ENCODE measurements at regions not wholly inside any gene's neighbourhood (a gene's known extent, or its start where the extent isn't known, plus 50 kb on each side); places are given as distances from the start of the nearest gene placed in this dataset.

DNA sequence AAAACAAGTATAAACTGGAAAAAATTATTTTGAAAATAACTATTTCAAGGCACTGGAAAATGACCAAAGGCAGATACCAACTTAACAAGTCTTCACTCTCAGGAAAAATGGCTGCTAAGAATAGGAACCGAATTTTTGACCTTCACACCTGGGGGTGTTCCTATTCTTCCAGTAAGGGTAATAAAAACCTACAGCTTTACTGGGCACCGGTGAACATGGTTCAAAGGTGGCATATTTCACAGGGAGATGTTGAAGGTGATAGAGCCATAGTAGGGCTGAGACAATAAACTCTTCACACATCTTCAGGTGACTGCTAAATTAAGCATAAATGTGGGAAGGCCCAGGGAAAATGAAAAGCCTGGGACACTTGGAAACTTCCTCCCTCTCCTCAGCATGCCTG lies 65.4 kb upstream of the IFFO2 start:
- TF ChIP-seq, protein P1, sequence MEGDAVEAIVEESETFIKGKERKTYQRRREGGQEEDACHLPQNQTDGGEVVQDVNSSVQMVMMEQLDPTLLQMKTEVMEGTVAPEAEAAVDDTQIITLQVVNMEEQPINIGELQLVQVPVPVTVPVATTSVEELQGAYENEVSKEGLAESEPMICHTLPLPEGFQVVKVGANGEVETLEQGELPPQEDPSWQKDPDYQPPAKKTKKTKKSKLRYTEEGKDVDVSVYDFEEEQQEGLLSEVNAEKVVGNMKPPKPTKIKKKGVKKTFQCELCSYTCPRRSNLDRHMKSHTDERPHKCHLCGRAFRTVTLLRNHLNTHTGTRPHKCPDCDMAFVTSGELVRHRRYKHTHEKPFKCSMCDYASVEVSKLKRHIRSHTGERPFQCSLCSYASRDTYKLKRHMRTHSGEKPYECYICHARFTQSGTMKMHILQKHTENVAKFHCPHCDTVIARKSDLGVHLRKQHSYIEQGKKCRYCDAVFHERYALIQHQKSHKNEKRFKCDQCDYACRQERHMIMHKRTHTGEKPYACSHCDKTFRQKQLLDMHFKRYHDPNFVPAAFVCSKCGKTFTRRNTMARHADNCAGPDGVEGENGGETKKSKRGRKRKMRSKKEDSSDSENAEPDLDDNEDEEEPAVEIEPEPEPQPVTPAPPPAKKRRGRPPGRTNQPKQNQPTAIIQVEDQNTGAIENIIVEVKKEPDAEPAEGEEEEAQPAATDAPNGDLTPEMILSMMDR (conservative IDR thresholded peaks at IDR 0.05) = no peak
- no peak for TF ChIP-seq EZH2 (IDR thresholded peaks at IDR 0.05; ENCODE audit: low read depth)
